K562 (cell line): ENCODE measurements at regions not wholly inside any gene's neighbourhood (a gene's known extent, or its start where the extent isn't known, plus 50 kb on each side); places are given as distances from the start of the nearest gene placed in this dataset.

Experiments used
- ATAC-seq: fragments of 200-7000 bp; cut with Tn5 transposase; 3 replicates; pipeline ENCODE4 v1.9.1; 2020; ENCODE audit warnings: moderate library complexity
- BruUV-seq: library from RNA; stranded (reverse); fragments of 400-500 nt; replicated peaks from 2 replicates; lab custom pipeline; 2021; lab: Mats Ljungman, UMichigan
- CTCF ChIA-PET: fragments of 300-600 bp; formaldehyde crosslinking; extraction: SDS; loops from one replicate; lab custom pipeline; 2021; ENCODE audit warnings: low intra/inter-chr PET ratio; lab: Yijun Ruan, JAX
- POLR2A ChIA-PET: fragments of 300-600, 350-650 bp; sonication (Branson Sonifier 250); formaldehyde crosslinking; extraction: SDS; loops from one replicate; lab custom pipeline; 2021; ENCODE audit warnings: antibody characterized with exemption, inconsistent platforms; lab: Yijun Ruan, JAX
- DNase-seq, 4 experiments: peaks; one replicate each; pipeline versions ENCODE4 v3.0.0 to v3.0.0-alpha.2; 2011 to 2018; ENCODE audit warnings: low spot score in 3 of 4, mixed read lengths in 3 of 4; ENCODE audit errors: extremely low read depth in 1 of 4
- FAIRE-seq: peaks from 2 replicates; lab custom pipeline; 2011; peaks lifted over from hg19 to GRCh38; lab: Jason Lieb, UNC
- H2AFZ ChIP-seq: 2 replicates; pipeline ENCODE4 v1.6.0; 2011; ENCODE audit warnings: low read depth, low read length, control low read depth, inconsistent platforms
- H3K27ac ChIP-seq: fragments of 200-600 bp; 3 replicates; pipeline ENCODE4 v1.8.0; 2011; ENCODE audit warnings: low read depth, mild to moderate bottlenecking, control low read depth, inconsistent platforms, low read length, moderate library complexity, mixed read lengths; ENCODE audit errors: extremely low read depth
- H3K27me3 ChIP-seq, 2 experiments: fragments of 300-600 bp in 1 of 2; 2 replicates in 1 of 2; 3 replicates in 1 of 2; pipeline versions ENCODE4 v1.6.0 to v1.8.0; 2011; ENCODE audit warnings: inconsistent platforms in 2 of 2, low read length in 2 of 2, mild to moderate bottlenecking in 1 of 2, mixed read lengths in 1 of 2, moderate library complexity in 1 of 2; ENCODE audit not compliant: control insufficient read depth in 2 of 2, insufficient read depth in 2 of 2
- H3K36me3 ChIP-seq: fragments of 300-600 bp; 3 replicates; pipeline ENCODE4 v1.8.0; 2011; ENCODE audit warnings: mild to moderate bottlenecking, low read length, inconsistent platforms; ENCODE audit not compliant: control insufficient read depth, insufficient read depth
- H3K4me1 ChIP-seq, 2 experiments: fragments of 200-600 bp in 1 of 2; replicated peaks in 1 of 2; 2 replicates in 1 of 2; 3 replicates in 1 of 2; pipeline versions ENCODE4 v1.5.1 to v1.8.0; 2011; ENCODE audit warnings: inconsistent platforms in 2 of 2, low read length in 2 of 2, mild to moderate bottlenecking in 1 of 2, mixed read lengths in 1 of 2, moderate library complexity in 1 of 2; ENCODE audit not compliant: control insufficient read depth in 2 of 2, insufficient read depth in 2 of 2
- H3K4me2 ChIP-seq: 2 replicates; pipeline ENCODE4 v1.6.1; 2011; ENCODE audit warnings: low read length, control low read depth, inconsistent platforms, mixed read lengths; ENCODE audit not compliant: insufficient read depth
- H3K4me3 ChIP-seq: fragments of 200-600 bp; sonication (generic), shearing (Covaris generic); 2 replicates; pipeline ENCODE4 v1.5.1; 2016; ENCODE audit warnings: control low read depth, inconsistent platforms
- H3K79me2 ChIP-seq: fragments of 200-600 bp; 3 replicates; pipeline ENCODE4 v1.8.0; 2011; ENCODE audit warnings: low read length, inconsistent platforms; ENCODE audit not compliant: control insufficient read depth, insufficient read depth
- H3K9ac ChIP-seq, 2 experiments: 2 replicates each; pipeline versions ENCODE4 v1.6.0 to v1.6.1; 2011; ENCODE audit warnings: low read depth in 2 of 2, low read length in 2 of 2, control low read depth in 1 of 2, inconsistent platforms in 1 of 2, mild to moderate bottlenecking in 1 of 2, mixed read lengths in 1 of 2; ENCODE audit not compliant: insufficient read depth in 1 of 2
- H3K9me1 ChIP-seq: one replicate; pipeline ENCODE4 v1.6.0; 2011; ENCODE audit warnings: inconsistent platforms, mild to moderate bottlenecking, low read length, moderate library complexity; ENCODE audit not compliant: control insufficient read depth, insufficient read depth
- H3K9me3 ChIP-seq: replicated peaks from 2 replicates; pipeline ENCODE4 v1.5.1; 2011; ENCODE audit warnings: low read depth, low read length, inconsistent platforms; ENCODE audit not compliant: control insufficient read depth, insufficient read depth
- H4K20me1 ChIP-seq: replicated peaks from 2 replicates; pipeline ENCODE4 v1.6.1; 2011; ENCODE audit warnings: low read length, inconsistent platforms, mixed read lengths; ENCODE audit not compliant: control insufficient read depth, insufficient read depth
- CREB5 ChIP-seq: fragments of 250-450 bp; sonication (Bioruptor Pico); IDR thresholded peaks from 2 replicates; pipeline ENCODE4 v1.5.0; 2020; ENCODE audit warnings: mild to moderate bottlenecking
- CTCF ChIP-seq, 3 experiments: IDR thresholded peaks in 2 of 3; conservative IDR thresholded peaks in 1 of 3; 2 replicates each; pipeline ENCODE4 v1.5.1; 2011 to 2012; ENCODE audit warnings: low read length in 3 of 3, mild to moderate bottlenecking in 3 of 3, control low read depth in 2 of 3, improper control_type of control experiment in 1 of 3, inconsistent platforms in 1 of 3, low read depth in 1 of 3, mixed read lengths in 1 of 3, moderate library complexity in 1 of 3; ENCODE audit not compliant: insufficient read depth in 2 of 3
- MAX ChIP-seq: sonication (generic); formaldehyde crosslinking; IDR thresholded peaks from 2 replicates; pipeline ENCODE4 v1.9.0; 2022; ENCODE audit warnings: mild to moderate bottlenecking, missing genetic modification reagents
- RAD21 ChIP-seq, 2 experiments: fragments of 250-450 bp in 1 of 2; fragments of 450-650 bp in 1 of 2; sonication (Bioruptor Pico) in 1 of 2; formaldehyde crosslinking in 1 of 2; IDR thresholded peaks in 1 of 2; conservative IDR thresholded peaks in 1 of 2; 2 replicates each; pipeline versions ENCODE4 v1.4.0 to v1.8.0; 2020 to 2022; ENCODE audit warnings: mild to moderate bottlenecking in 2 of 2, moderate library complexity in 1 of 2
- REST ChIP-seq, 2 experiments: fragments of 450-650 bp; formaldehyde crosslinking in 1 of 2; IDR thresholded peaks; 2 replicates each; pipeline versions ENCODE4 v1.4.0 to v1.6.1; 2014 to 2020; ENCODE audit warnings: mild to moderate bottlenecking in 2 of 2, borderline replicate concordance in 1 of 2, low read depth in 1 of 2
- SMC3 ChIP-seq: conservative IDR thresholded peaks from 2 replicates; pipeline ENCODE4 v1.6.1; 2011; ENCODE audit warnings: low read depth, low read length, improper control_type of control experiment; ENCODE audit not compliant: insufficient read depth
- WGBS: fragments of 100-300 bp; shearing (Covaris generic); methylation state at CpG from one replicate; pipeline ENCODE4 v1.1.6; 2016; ENCODE audit warnings: low coverage, mixed read lengths; ENCODE audit not compliant: insufficient coverage; ENCODE audit errors: missing lambda C conversion rate; 5-methylcytosine and 5-hydroxymethylcytosine counted together
- in situ Hi-C: fragments of 300-500 bp; cut with MboI; formaldehyde crosslinking; loops from 4 replicates; pipeline ENCODE4 v1.15.0; 2018; ENCODE audit warnings: inconsistent platforms, mixed read lengths
- intact Hi-C: fragments of 100-400 bp; cut with micrococcal nuclease; formaldehyde crosslinking; loops from 2 replicates; pipeline ENCODE4 v1.14.2; 2022

GRCh38 chr5:152532714-152533113 is 127.6 kb upstream of the NMUR2 start:
- Histone ChIP-seq H3K27me3 (no peaks in the 10 kb centered on the region), H3K27ac (no peak overlapping the region), H3K4me1 (no peaks in the 10 kb centered on the region), H2AFZ (no peak overlapping the region), H3K9me1 (no peaks in the 10 kb centered on the region), H3K4me2 (no peak overlapping the region), H3K36me3 (no peaks in the 10 kb centered on the region), H3K4me3 (no peak overlapping the region), H3K9me3 (no peaks in the 10 kb centered on the region), H3K79me2 (no peaks in the 10 kb centered on the region), H3K9ac (no peak overlapping the region), H4K20me1 (no peaks in the 10 kb centered on the region)
- WGBS: 0% methylated on average over 2 of the region's 2 CpGs
- FAIRE-seq (no peak), ATAC-seq (peak; percentile 54; the same call in 1 of the 3 replicates), DNase-seq (peak in 3 of 4 experiments; percentile 10 to 55 (median 10))
- ChIA-PET POLR2A (interaction anchor here (0.6 to 1.1 kb wide), 2 partner anchors 776 to 1432 kb away, joined by 3 read pairs; no protein-coding TSS in a partner anchor), CTCF (interaction anchor here (2.4 kb wide), 1 partner anchor 1432 kb away, joined by 9 read pairs; no protein-coding TSS in a partner anchor)
- in situ Hi-C loops: loop anchor here (10.0 kb wide), 1 partner anchor 1432 kb away; no protein-coding TSS in a partner anchor
- TF ChIP-seq REST (IDR thresholded peaks at IDR 0.05; ENCODE audit: borderline replicate concordance): peak; percentile 57; the same call in 1 of the 2 replicates
- no peak for TF ChIP-seq REST (CRISPR knock-in tag; IDR thresholded peaks at IDR 0.05; ENCODE audit: low read depth)
- no peak for TF ChIP-seq MAX (CRISPR knock-in tag)
- peak in 2 of 3 experiments; percentile 31 to 51; a peak in 3 of 6 replicates for TF ChIP-seq CTCF (IDR thresholded peaks at IDR 0.05 in 2 of 3, conservative IDR thresholded peaks at IDR 0.05 in 1 of 3; ENCODE audit: insufficient read depth in 2 of 3, low read depth in 1 of 3, low read length in 3 of 3)
- peak; percentile 40; the same call in 1 of the 2 replicates for TF ChIP-seq SMC3
- TF ChIP-seq RAD21 (CRISPR knock-in tag; conservative IDR thresholded peaks at IDR 0.05 in 1 of 2, IDR thresholded peaks at IDR 0.05 in 1 of 2): peak; percentile 72 to 83
- no peak for TF ChIP-seq CREB5 (CRISPR knock-in tag)
- BruUV-seq: no TSS peak
- intact Hi-C loops: loop anchor here (1.0 kb wide), 1 partner anchor 1433 kb away; no protein-coding TSS in a partner anchor
